ENCODE measurements at regions not wholly inside any gene's neighbourhood (a gene's known extent, or its start where the extent isn't known, plus 50 kb on each side); places are given as distances from the start of the nearest gene placed in this dataset.

DNA sequence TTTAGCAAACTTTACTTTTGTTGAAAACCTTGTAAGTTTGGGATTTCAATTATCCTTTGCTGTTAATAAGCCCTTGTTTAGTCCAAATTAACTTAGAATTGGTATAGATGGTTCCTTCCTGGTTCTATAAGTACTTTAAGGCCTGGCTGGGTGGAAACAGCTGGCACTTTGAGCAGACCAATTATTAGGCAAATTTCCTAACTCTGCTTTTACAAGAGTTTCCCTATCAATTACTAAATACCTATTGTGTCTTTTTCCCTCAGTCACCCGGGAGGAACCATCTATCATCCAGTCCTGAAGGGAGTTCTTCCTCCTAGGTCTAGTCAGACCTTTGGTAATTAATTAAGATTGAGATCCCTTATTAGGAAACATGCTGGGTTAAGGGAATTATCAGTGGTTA lies 138.0 kb downstream of the SLC38A6 start (continued):
- no peak for TF ChIP-seq TBP (IDR thresholded peaks at IDR 0.05; ENCODE audit: low read depth, low read length)
- no peak for TF ChIP-seq JUN (IDR thresholded peaks at IDR 0.05; ENCODE audit: low read depth, low read length)
- TF ChIP-seq KDM4A (IDR thresholded peaks at IDR 0.05; ENCODE audit: low read depth, low read length, severe bottlenecking) = no peak
- TF ChIP-seq MAFK (IDR thresholded peaks at IDR 0.05; ENCODE audit: low read depth, low read length) = no peak
